K562 (cell line): ENCODE measurements at regions not wholly inside any gene's neighbourhood (a gene's known extent, or its start where the extent isn't known, plus 50 kb on each side); places are given as distances from the start of the nearest gene placed in this dataset.

Experiments
- ATAC-seq: fragments of 200-7000 bp; cut with Tn5 transposase; 3 replicates; pipeline ENCODE4 v1.9.1; 2020; ENCODE audit warnings: moderate library complexity
- BruUV-seq: library from RNA; stranded (reverse); fragments of 400-500 nt; replicated peaks from 2 replicates; lab custom pipeline; 2021; lab: Mats Ljungman, UMichigan
- CTCF ChIA-PET: fragments of 300-600 bp; formaldehyde crosslinking; extraction: SDS; loops from one replicate; lab custom pipeline; 2021; ENCODE audit warnings: low intra/inter-chr PET ratio; lab: Yijun Ruan, JAX
- POLR2A ChIA-PET: fragments of 300-600, 350-650 bp; sonication (Branson Sonifier 250); formaldehyde crosslinking; extraction: SDS; loops from one replicate; lab custom pipeline; 2021; ENCODE audit warnings: antibody characterized with exemption, inconsistent platforms; lab: Yijun Ruan, JAX
- DNase-seq, 4 experiments: peaks; one replicate each; pipeline versions ENCODE4 v3.0.0 to v3.0.0-alpha.2; 2011 to 2018; ENCODE audit warnings: low spot score in 3 of 4, mixed read lengths in 3 of 4; ENCODE audit errors: extremely low read depth in 1 of 4
- FAIRE-seq: peaks from 2 replicates; lab custom pipeline; 2011; peaks lifted over from hg19 to GRCh38; lab: Jason Lieb, UNC
- H2AFZ ChIP-seq: 2 replicates; pipeline ENCODE4 v1.6.0; 2011; ENCODE audit warnings: low read depth, low read length, control low read depth, inconsistent platforms
- H3K27ac ChIP-seq: fragments of 200-600 bp; 3 replicates; pipeline ENCODE4 v1.8.0; 2011; ENCODE audit warnings: low read depth, mild to moderate bottlenecking, control low read depth, inconsistent platforms, low read length, moderate library complexity, mixed read lengths; ENCODE audit errors: extremely low read depth
- H3K27me3 ChIP-seq, 2 experiments: fragments of 300-600 bp in 1 of 2; 2 replicates in 1 of 2; 3 replicates in 1 of 2; pipeline versions ENCODE4 v1.6.0 to v1.8.0; 2011; ENCODE audit warnings: inconsistent platforms in 2 of 2, low read length in 2 of 2, mild to moderate bottlenecking in 1 of 2, mixed read lengths in 1 of 2, moderate library complexity in 1 of 2; ENCODE audit not compliant: control insufficient read depth in 2 of 2, insufficient read depth in 2 of 2
- H3K36me3 ChIP-seq: fragments of 300-600 bp; 3 replicates; pipeline ENCODE4 v1.8.0; 2011; ENCODE audit warnings: mild to moderate bottlenecking, low read length, inconsistent platforms; ENCODE audit not compliant: control insufficient read depth, insufficient read depth
- H3K4me1 ChIP-seq, 2 experiments: fragments of 200-600 bp in 1 of 2; replicated peaks in 1 of 2; 2 replicates in 1 of 2; 3 replicates in 1 of 2; pipeline versions ENCODE4 v1.5.1 to v1.8.0; 2011; ENCODE audit warnings: inconsistent platforms in 2 of 2, low read length in 2 of 2, mild to moderate bottlenecking in 1 of 2, mixed read lengths in 1 of 2, moderate library complexity in 1 of 2; ENCODE audit not compliant: control insufficient read depth in 2 of 2, insufficient read depth in 2 of 2
- H3K4me2 ChIP-seq: 2 replicates; pipeline ENCODE4 v1.6.1; 2011; ENCODE audit warnings: low read length, control low read depth, inconsistent platforms, mixed read lengths; ENCODE audit not compliant: insufficient read depth
- H3K4me3 ChIP-seq: fragments of 200-600 bp; sonication (generic), shearing (Covaris generic); 2 replicates; pipeline ENCODE4 v1.5.1; 2016; ENCODE audit warnings: control low read depth, inconsistent platforms
- H3K79me2 ChIP-seq: fragments of 200-600 bp; 3 replicates; pipeline ENCODE4 v1.8.0; 2011; ENCODE audit warnings: low read length, inconsistent platforms; ENCODE audit not compliant: control insufficient read depth, insufficient read depth
- H3K9ac ChIP-seq, 2 experiments: 2 replicates each; pipeline versions ENCODE4 v1.6.0 to v1.6.1; 2011; ENCODE audit warnings: low read depth in 2 of 2, low read length in 2 of 2, control low read depth in 1 of 2, inconsistent platforms in 1 of 2, mild to moderate bottlenecking in 1 of 2, mixed read lengths in 1 of 2; ENCODE audit not compliant: insufficient read depth in 1 of 2
- H3K9me1 ChIP-seq: one replicate; pipeline ENCODE4 v1.6.0; 2011; ENCODE audit warnings: inconsistent platforms, mild to moderate bottlenecking, low read length, moderate library complexity; ENCODE audit not compliant: control insufficient read depth, insufficient read depth
- H3K9me3 ChIP-seq: replicated peaks from 2 replicates; pipeline ENCODE4 v1.5.1; 2011; ENCODE audit warnings: low read depth, low read length, inconsistent platforms; ENCODE audit not compliant: control insufficient read depth, insufficient read depth
- H4K20me1 ChIP-seq: replicated peaks from 2 replicates; pipeline ENCODE4 v1.6.1; 2011; ENCODE audit warnings: low read length, inconsistent platforms, mixed read lengths; ENCODE audit not compliant: control insufficient read depth, insufficient read depth
- ARNT ChIP-seq, 2 experiments: fragments of 450-650 bp; IDR thresholded peaks; 2 replicates each; pipeline ENCODE4 v1.6.1; 2016; ENCODE audit warnings: mild to moderate bottlenecking in 1 of 2
- BRCA1 ChIP-seq, 2 experiments: fragments of 450-650 bp in 1 of 2; sonication (generic) in 1 of 2; formaldehyde crosslinking in 1 of 2; IDR thresholded peaks; 2 replicates each; pipeline versions ENCODE4 v1.5.0 to v1.6.1; 2017 to 2020; ENCODE audit warnings: mild to moderate bottlenecking in 1 of 2, missing genetic modification reagents in 1 of 2
- CHCHD3 ChIP-seq: fragments of 250-450 bp; sonication (Bioruptor Pico); IDR thresholded peaks from 2 replicates; pipeline ENCODE4 v2.1.2; 2022; ENCODE audit warnings: mild to moderate bottlenecking
- JUND ChIP-seq, 2 experiments: IDR thresholded peaks; 2 replicates in 1 of 2; 3 replicates in 1 of 2; pipeline ENCODE4 v1.6.1; 2011; ENCODE audit warnings: borderline replicate concordance in 2 of 2, low read depth in 2 of 2, low read length in 2 of 2, improper control_type of control experiment in 1 of 2, missing biosample characterization in 1 of 2, missing genetic modification characterization in 1 of 2, missing genetic modification reagents in 1 of 2
- MEF2A ChIP-seq: IDR thresholded peaks from 2 replicates; pipeline ENCODE4 v1.6.1; 2011; ENCODE audit warnings: low read depth, mild to moderate bottlenecking, low read length, moderate library complexity; ENCODE audit not compliant: control insufficient read depth
- NCOA2 ChIP-seq, 2 experiments: fragments of 450-650 bp; IDR thresholded peaks; 2 replicates each; pipeline ENCODE4 v1.6.1; 2018; ENCODE audit warnings: mild to moderate bottlenecking in 2 of 2, moderate library complexity in 1 of 2; ENCODE audit not compliant: partially characterized antibody in 2 of 2
- TAF9B ChIP-seq: fragments of 450-650 bp; IDR thresholded peaks from 2 replicates; pipeline ENCODE4 v1.6.1; 2018; ENCODE audit warnings: mild to moderate bottlenecking; ENCODE audit not compliant: partially characterized antibody
- USF1 ChIP-seq: sonication (generic); formaldehyde crosslinking; IDR thresholded peaks from 2 replicates; pipeline ENCODE4 v1.9.0; 2022; ENCODE audit warnings: mild to moderate bottlenecking, missing genetic modification reagents
- ZC3H4 ChIP-seq: sonication (generic); formaldehyde crosslinking; IDR thresholded peaks from 2 replicates; pipeline ENCODE4 v1.9.0; 2021; ENCODE audit warnings: missing genetic modification reagents, borderline replicate concordance
- ZNF699 ChIP-seq: fragments of 250-450 bp; sonication (Bioruptor Pico); IDR thresholded peaks from 2 replicates; pipeline ENCODE4 v1.8.0; 2021; ENCODE audit warnings: mild to moderate bottlenecking, moderate library complexity; ENCODE audit not compliant: insufficient replicate concordance
- WGBS: fragments of 100-300 bp; shearing (Covaris generic); methylation state at CpG from one replicate; pipeline ENCODE4 v1.1.6; 2016; ENCODE audit warnings: low coverage, mixed read lengths; ENCODE audit not compliant: insufficient coverage; ENCODE audit errors: missing lambda C conversion rate; 5-methylcytosine and 5-hydroxymethylcytosine counted together
- in situ Hi-C: fragments of 300-500 bp; cut with MboI; formaldehyde crosslinking; loops from 4 replicates; pipeline ENCODE4 v1.15.0; 2018; ENCODE audit warnings: inconsistent platforms, mixed read lengths
- intact Hi-C: fragments of 100-400 bp; cut with micrococcal nuclease; formaldehyde crosslinking; loops from 2 replicates; pipeline ENCODE4 v1.14.2; 2022
- TF ChIP-seq, protein P1 (sequence below): sonication (generic); formaldehyde crosslinking; IDR thresholded peaks from 2 replicates; pipeline ENCODE4 v1.8.0; 2023; ENCODE audit warnings: missing genetic modification reagents, mild to moderate bottlenecking, borderline replicate concordance
- TF ChIP-seq, protein P2 (sequence below): sonication (generic); formaldehyde crosslinking; IDR thresholded peaks from 2 replicates; pipeline ENCODE4 v1.8.0; 2022; ENCODE audit warnings: mild to moderate bottlenecking, missing genetic modification reagents

DNA sequence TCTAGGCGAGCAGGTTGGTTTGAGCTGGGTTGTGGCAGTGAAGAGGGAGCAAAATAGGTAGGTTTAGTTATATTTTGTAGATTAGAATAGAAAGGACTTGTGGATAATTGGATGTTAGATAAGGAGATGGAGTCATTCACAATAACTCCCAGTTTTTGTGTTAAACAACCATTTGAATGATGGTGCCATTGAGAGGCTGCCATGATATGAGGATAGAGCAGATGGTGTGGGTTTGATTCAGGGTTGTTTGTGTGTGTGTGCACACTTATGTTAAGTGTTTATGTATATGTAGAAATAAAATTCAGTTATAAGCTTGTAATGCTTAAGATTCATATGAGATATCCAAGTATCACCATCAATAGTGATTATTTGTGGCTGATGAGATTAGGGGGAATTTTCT is 166.6 kb downstream of the NXPE2 start (continued):
- no peak for TF ChIP-seq TAF9B
- no peak for TF ChIP-seq USF1
- TF ChIP-seq CHCHD3 (CRISPR knock-in tag): no peak
- TF ChIP-seq, protein P1, sequence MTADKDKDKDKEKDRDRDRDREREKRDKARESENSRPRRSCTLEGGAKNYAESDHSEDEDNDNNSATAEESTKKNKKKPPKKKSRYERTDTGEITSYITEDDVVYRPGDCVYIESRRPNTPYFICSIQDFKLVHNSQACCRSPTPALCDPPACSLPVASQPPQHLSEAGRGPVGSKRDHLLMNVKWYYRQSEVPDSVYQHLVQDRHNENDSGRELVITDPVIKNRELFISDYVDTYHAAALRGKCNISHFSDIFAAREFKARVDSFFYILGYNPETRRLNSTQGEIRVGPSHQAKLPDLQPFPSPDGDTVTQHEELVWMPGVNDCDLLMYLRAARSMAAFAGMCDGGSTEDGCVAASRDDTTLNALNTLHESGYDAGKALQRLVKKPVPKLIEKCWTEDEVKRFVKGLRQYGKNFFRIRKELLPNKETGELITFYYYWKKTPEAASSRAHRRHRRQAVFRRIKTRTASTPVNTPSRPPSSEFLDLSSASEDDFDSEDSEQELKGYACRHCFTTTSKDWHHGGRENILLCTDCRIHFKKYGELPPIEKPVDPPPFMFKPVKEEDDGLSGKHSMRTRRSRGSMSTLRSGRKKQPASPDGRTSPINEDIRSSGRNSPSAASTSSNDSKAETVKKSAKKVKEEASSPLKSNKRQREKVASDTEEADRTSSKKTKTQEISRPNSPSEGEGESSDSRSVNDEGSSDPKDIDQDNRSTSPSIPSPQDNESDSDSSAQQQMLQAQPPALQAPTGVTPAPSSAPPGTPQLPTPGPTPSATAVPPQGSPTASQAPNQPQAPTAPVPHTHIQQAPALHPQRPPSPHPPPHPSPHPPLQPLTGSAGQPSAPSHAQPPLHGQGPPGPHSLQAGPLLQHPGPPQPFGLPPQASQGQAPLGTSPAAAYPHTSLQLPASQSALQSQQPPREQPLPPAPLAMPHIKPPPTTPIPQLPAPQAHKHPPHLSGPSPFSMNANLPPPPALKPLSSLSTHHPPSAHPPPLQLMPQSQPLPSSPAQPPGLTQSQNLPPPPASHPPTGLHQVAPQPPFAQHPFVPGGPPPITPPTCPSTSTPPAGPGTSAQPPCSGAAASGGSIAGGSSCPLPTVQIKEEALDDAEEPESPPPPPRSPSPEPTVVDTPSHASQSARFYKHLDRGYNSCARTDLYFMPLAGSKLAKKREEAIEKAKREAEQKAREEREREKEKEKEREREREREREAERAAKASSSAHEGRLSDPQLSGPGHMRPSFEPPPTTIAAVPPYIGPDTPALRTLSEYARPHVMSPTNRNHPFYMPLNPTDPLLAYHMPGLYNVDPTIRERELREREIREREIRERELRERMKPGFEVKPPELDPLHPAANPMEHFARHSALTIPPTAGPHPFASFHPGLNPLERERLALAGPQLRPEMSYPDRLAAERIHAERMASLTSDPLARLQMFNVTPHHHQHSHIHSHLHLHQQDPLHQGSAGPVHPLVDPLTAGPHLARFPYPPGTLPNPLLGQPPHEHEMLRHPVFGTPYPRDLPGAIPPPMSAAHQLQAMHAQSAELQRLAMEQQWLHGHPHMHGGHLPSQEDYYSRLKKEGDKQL: no peak
- TF ChIP-seq, all 486 proteins: peak for 0

GRCh38 chr11:114845766-114846415 is 167.6 kb downstream of the NXPE2 start:
- no peaks in the 10 kb centered on the region for H3K4me1 ChIP-seq
- no peaks in the 10 kb centered on the region for H3K79me2 ChIP-seq
- 0% methylated on average over 4 of the region's 4 CpGs for whole genome bisulfite sequencing
- no peak overlapping the region for H3K9ac ChIP-seq
- H3K9me1 ChIP-seq: no peaks in the 10 kb centered on the region
- no peaks in the 10 kb centered on the region for H4K20me1 ChIP-seq
- ChIA-PET CTCF (no interaction called here), POLR2A (no interaction called here)
- H3K27me3 ChIP-seq: no peaks in the 10 kb centered on the region
- FAIRE-seq (no peak), ATAC-seq (no peak), DNase-seq (no peak)
- no peak overlapping the region for H3K4me3 ChIP-seq
- no peak overlapping the region for H3K4me2 ChIP-seq
- H3K9me3 ChIP-seq: no peaks in the 10 kb centered on the region
- H3K36me3 ChIP-seq: no peaks in the 10 kb centered on the region
- H3K27ac ChIP-seq: no peak overlapping the region
- BruUV-seq: no TSS peak
- in situ Hi-C loops: no loop called here
- H2AFZ ChIP-seq: no peak overlapping the region
- intact Hi-C loops: no loop called here
- TF ChIP-seq NCOA2 (IDR thresholded peaks at IDR 0.05; ENCODE audit: partially characterized antibody in 2 of 2) (no peak), BRCA1 (IDR thresholded peaks at IDR 0.05) (no peak), BRCA1 (CRISPR knock-in tag; IDR thresholded peaks at IDR 0.05) (no peak), MEF2A (no peak), JUND (IDR thresholded peaks at IDR 0.05; ENCODE audit: borderline replicate concordance, low read depth, low read length) (no peak), JUND (tag; IDR thresholded peaks at IDR 0.05; ENCODE audit: borderline replicate concordance, low read depth, low read length) (no peak), ZC3H4 (CRISPR knock-in tag) (no peak), ARNT (IDR thresholded peaks at IDR 0.05) (no peak), ZNF699 (CRISPR knock-in tag) (no peak)
- TF ChIP-seq, protein P2, sequence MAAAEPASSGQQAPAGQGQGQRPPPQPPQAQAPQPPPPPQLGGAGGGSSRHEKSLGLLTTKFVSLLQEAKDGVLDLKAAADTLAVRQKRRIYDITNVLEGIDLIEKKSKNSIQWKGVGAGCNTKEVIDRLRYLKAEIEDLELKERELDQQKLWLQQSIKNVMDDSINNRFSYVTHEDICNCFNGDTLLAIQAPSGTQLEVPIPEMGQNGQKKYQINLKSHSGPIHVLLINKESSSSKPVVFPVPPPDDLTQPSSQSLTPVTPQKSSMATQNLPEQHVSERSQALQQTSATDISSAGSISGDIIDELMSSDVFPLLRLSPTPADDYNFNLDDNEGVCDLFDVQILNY (CRISPR knock-in tag): no peak
